SK-N-SH (cell line): ENCODE measurements at regions not wholly inside any gene's neighbourhood (a gene's known extent, or its start where the extent isn't known, plus 50 kb on each side); places are given as distances from the start of the nearest gene placed in this dataset.

ENCODE experiments used
- CTCF ChIP-seq: fragments of 200-600 bp; sonication (generic); IDR thresholded peaks from 2 replicates; pipeline ENCODE4 v1.6.1; 2017; ENCODE audit warnings: antibody characterized with exemption, mild to moderate bottlenecking, moderate library complexity
- FOXM1 ChIP-seq: IDR thresholded peaks from 2 replicates; pipeline ENCODE4 v1.4.0; 2012; ENCODE audit warnings: low read depth, mild to moderate bottlenecking
- GABPA ChIP-seq: IDR thresholded peaks from 2 replicates; pipeline ENCODE4 v1.4.0; 2012; ENCODE audit warnings: low read depth, mild to moderate bottlenecking
- IRF3 ChIP-seq: fragments of 150-350 bp; IDR thresholded peaks from 2 replicates; pipeline ENCODE4 v1.6.1; 2016; ENCODE audit warnings: mild to moderate bottlenecking, low read depth, low read length
- MAX ChIP-seq: IDR thresholded peaks from 2 replicates; pipeline ENCODE4 v1.4.0; 2012; ENCODE audit warnings: low read depth
- POLR2AphosphoS5 ChIP-seq: IDR thresholded peaks from 2 replicates; pipeline ENCODE4 v1.6.1; 2012; ENCODE audit warnings: low read depth, low read length
- RAD21 ChIP-seq: IDR thresholded peaks from 2 replicates; pipeline ENCODE4 v1.6.1; 2012; ENCODE audit warnings: mild to moderate bottlenecking, low read length
- REST ChIP-seq: IDR thresholded peaks from 2 replicates; pipeline ENCODE4 v1.6.1; 2012; ENCODE audit warnings: mild to moderate bottlenecking, low read depth, low read length, moderate library complexity
- TAF1 ChIP-seq: IDR thresholded peaks from 2 replicates; pipeline ENCODE4 v1.6.1; 2012; ENCODE audit warnings: low read depth, mild to moderate bottlenecking, low read length, moderate library complexity, borderline replicate concordance
- USF2 ChIP-seq: fragments of 150-350 bp; IDR thresholded peaks from 2 replicates; pipeline ENCODE4 v1.6.1; 2017; ENCODE audit warnings: antibody characterized with exemption, low read length, low read depth, borderline replicate concordance
- YY1 ChIP-seq: IDR thresholded peaks from 2 replicates; pipeline ENCODE4 v1.4.0; 2012; ENCODE audit warnings: low read depth, mild to moderate bottlenecking

GRCh38 chr12:126998747-126999285 lies 1268.2 kb upstream of the TMEM132C start:
- TF ChIP-seq CTCF: no peak
- TF ChIP-seq USF2: no peak
- TF ChIP-seq RAD21: no peak
- TF ChIP-seq MAX: no peak
- no peak for TF ChIP-seq GABPA
- TF ChIP-seq REST: no peak
- TF ChIP-seq POLR2AphosphoS5: no peak
- no peak for TF ChIP-seq TAF1
- no peak for TF ChIP-seq IRF3
- no peak for TF ChIP-seq FOXM1
- TF ChIP-seq YY1: no peak
